ENCODE measurements at regions not wholly inside any gene's neighbourhood (a gene's known extent, or its start where the extent isn't known, plus 50 kb on each side); places are given as distances from the start of the nearest gene placed in this dataset.
"Not testable (repeated sequence)": the region's sequence is repeated elsewhere in the genome, so short reads cannot be mapped to it uniquely, and the experiment has no call there.

GRCh38 chr11:60615497-60615896 lies 83.9 kb upstream of the MS4A8 start:
- no peak for ATAC-seq (ENCODE audit: low FRiP score in 2 of 2)
- no peaks in the 10 kb centered on the region for H3K9me3 ChIP-seq
- H3K27ac ChIP-seq = no peak overlapping the region
- WGBS, 2 donors = 78 to 87% methylated on average over 6 to 24 of the region's 25 CpGs
- TF ChIP-seq POLR2A (IDR thresholded peaks at IDR 0.05) = no peak
- TF ChIP-seq CTCF (IDR thresholded peaks at IDR 0.05) = no peak
- TF ChIP-seq EP300 (IDR thresholded peaks at IDR 0.05) = no peak
- no peak for TF ChIP-seq POLR2AphosphoS5 (IDR thresholded peaks at IDR 0.05)
- H3K27me3 ChIP-seq = no peaks in the 10 kb centered on the region
- DNase-seq = peak in 1 of 2 donors; percentile 64
- H3K36me3 ChIP-seq = no peaks in the 10 kb centered on the region
- H3K4me3 ChIP-seq = no peak overlapping the region
- H3K4me1 ChIP-seq = no peaks in the 10 kb centered on the region

- not testable (repeated sequence) for H3K4me3 ChIP-seq; H3K27ac ChIP-seq; ATAC-seq (ENCODE audit: low FRiP score in 2 of 2); H3K27me3 ChIP-seq; H3K36me3 ChIP-seq; H3K4me1 ChIP-seq; H3K9me3 ChIP-seq
- DNase-seq = peak in 1 of 2 donors; percentile 43
- 96 to 100% methylated on average over 4 to 20 of the region's 30 CpGs for WGBS, 2 donors
Observed at GRCh38 chr11:60621940-60622339, 77.5 kb upstream of the MS4A8 start.

GRCh38 chr11:60622776-60623175 lies 76.6 kb upstream of the MS4A8 start:
- H3K4me3 ChIP-seq; H3K36me3 ChIP-seq; ATAC-seq (ENCODE audit: low FRiP score in 2 of 2); H3K27me3 ChIP-seq; H3K4me1 ChIP-seq; H3K9me3 ChIP-seq; H3K27ac ChIP-seq: not testable (repeated sequence)
- WGBS, 2 donors = 97 to 100% methylated on average over 2 to 7 of the region's 27 CpGs
- peak in 1 of 2 donors; percentile 32 for DNase-seq

GRCh38 chr11:60625262-60625661 lies 74.2 kb upstream of the MS4A8 start:
- H3K4me3 ChIP-seq = no peak overlapping the region
- ATAC-seq (ENCODE audit: low FRiP score in 2 of 2) = no peak
- H3K27ac ChIP-seq = no peak overlapping the region
- WGBS, 2 donors = 40 to 49% methylated on average over 2 of the region's 2 CpGs
- peak in 1 of 2 donors; percentile 28 for DNase-seq
- no peaks in the 10 kb centered on the region for H3K4me1 ChIP-seq
- peak in 1 of 6 experiments; percentile 22 for TF ChIP-seq CTCF (IDR thresholded peaks at IDR 0.05)
- no peak for TF ChIP-seq EP300 (IDR thresholded peaks at IDR 0.05)
- H3K27me3 ChIP-seq = no peaks in the 10 kb centered on the region
- H3K36me3 ChIP-seq = no peaks in the 10 kb centered on the region
- no peaks in the 10 kb centered on the region for H3K9me3 ChIP-seq

GRCh38 chr11:60629399-60629798 lies 70.0 kb upstream of the MS4A8 start:
- Histone ChIP-seq H3K9me3 (no peaks in the 10 kb centered on the region), H3K27me3 (no peaks in the 10 kb centered on the region), H3K4me1 (no peaks in the 10 kb centered on the region), H3K4me3 (no peak overlapping the region), H3K27ac (no peak overlapping the region), H3K36me3 (no peaks in the 10 kb centered on the region)
- DNase-seq = no peak
- TF ChIP-seq CTCF (IDR thresholded peaks at IDR 0.05) (no peak), POLR2AphosphoS5 (IDR thresholded peaks at IDR 0.05) (no peak), POLR2A (IDR thresholded peaks at IDR 0.05) (no peak), EP300 (IDR thresholded peaks at IDR 0.05) (no peak)
- no peak for ATAC-seq (ENCODE audit: low FRiP score in 2 of 2)

GRCh38 chr11:60631944-60632343 lies 67.5 kb upstream of the MS4A8 start:
- DNase-seq (no peak), ATAC-seq (ENCODE audit: low FRiP score in 2 of 2) (no peak)
- TF ChIP-seq CTCF (IDR thresholded peaks at IDR 0.05) (no peak), EP300 (IDR thresholded peaks at IDR 0.05) (no peak), POLR2A (IDR thresholded peaks at IDR 0.05) (no peak), POLR2AphosphoS5 (IDR thresholded peaks at IDR 0.05) (no peak)
- Histone ChIP-seq H3K27ac (no peak overlapping the region), H3K4me1 (no peaks in the 10 kb centered on the region), H3K36me3 (no peaks in the 10 kb centered on the region), H3K27me3 (no peaks in the 10 kb centered on the region), H3K9me3 (no peaks in the 10 kb centered on the region), H3K4me3 (no peak overlapping the region)
- WGBS, 2 donors = 44 to 63% methylated on average over 1 of the region's 1 CpG
